NCI-H748 treated with DMSO at 0.1 percent for 48 hours (cell line): ENCODE measurements at regions not wholly inside any gene's neighbourhood (a gene's known extent, or its start where the extent isn't known, plus 50 kb on each side); places are given as distances from the start of the nearest gene placed in this dataset.

Experiments used
- DNase-seq: peaks from one replicate; lab custom pipeline; 2025; lab: John Stamatoyannopoulos, UW

GRCh38 chr4:74878323-74878722 lies 54.6 kb upstream of the PARM1 start:
- no peak for DNase-seq

GRCh38 chr4:74875451-74875850 lies 57.5 kb upstream of the PARM1 start:
- no peak for DNase-seq

GRCh38 chr4:74874753-74875367 lies 58.1 kb upstream of the PARM1 start:
- DNase-seq, result peak; percentile 53

GRCh38 chr4:74873545-74874301 lies 59.2 kb upstream of the PARM1 start:
- peak; percentile 9 for DNase-seq

DNA sequence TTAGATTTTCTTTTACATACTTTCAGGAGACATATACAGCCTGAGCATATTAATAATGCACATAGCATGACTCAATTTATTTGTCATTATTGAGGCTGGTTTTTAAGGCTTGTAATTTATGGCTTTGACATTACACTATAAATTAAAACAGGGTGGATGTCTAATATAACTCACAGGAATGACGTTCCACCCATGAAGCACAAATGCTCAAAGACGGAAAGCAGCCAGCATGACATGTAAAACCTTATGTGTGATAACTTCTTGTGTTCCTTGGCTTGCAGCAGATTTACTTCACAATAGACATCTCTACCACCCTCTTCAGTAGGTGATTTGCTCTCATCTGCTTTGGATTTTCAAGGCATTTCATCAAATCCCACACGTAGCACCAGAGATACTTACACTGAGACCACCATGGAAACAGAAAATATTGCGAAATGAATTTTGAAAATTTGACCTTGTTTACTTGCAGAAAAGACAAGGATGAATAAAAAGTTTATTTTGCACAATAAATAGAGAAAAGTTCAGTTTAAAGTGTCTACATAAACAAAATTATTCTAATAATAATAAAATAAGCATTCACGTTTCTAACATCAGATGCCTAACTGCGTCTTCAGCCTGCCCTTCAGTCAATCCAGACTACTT lies 64.7 kb upstream of the BTC start:
- no peak for DNase-seq

DNA sequence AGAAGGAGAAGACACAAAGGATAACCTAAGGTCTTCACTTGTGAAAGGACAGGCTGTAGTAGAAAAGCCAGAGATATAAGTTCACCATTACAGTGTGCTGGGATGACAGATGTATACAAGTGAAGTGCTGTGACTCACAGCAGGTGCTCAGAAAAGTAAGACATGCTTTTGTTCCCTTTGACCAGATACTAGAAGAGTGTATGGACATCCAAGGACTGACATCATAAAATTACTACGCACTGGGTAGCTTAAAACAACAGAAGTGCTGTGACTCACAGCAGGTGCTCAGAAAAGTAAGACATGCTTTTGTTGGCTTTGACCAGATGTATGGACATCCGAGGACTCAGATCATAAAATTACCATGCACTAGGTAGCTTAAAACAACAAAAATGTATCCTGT lies 61.6 kb upstream of the BTC start:
- no peak for DNase-seq

- DNase-seq, result no peak
Observed at GRCh38 chr4:74848774-74849173, 54.5 kb upstream of the BTC start.

GRCh38 chr4:74845834-74846233 lies 51.5 kb upstream of the BTC start:
- no peak for DNase-seq
